MM.1S (cell line): ENCODE measurements at regions not wholly inside any gene's neighbourhood (a gene's known extent, or its start where the extent isn't known, plus 50 kb on each side); places are given as distances from the start of the nearest gene placed in this dataset.

Source experiments
- EZH2 ChIP-seq: fragments of 300-600 bp; sonication (generic); optimal IDR thresholded peaks from 2 replicates; pipeline ENCODE3; 2017; ENCODE audit warnings: low read depth, mild to moderate bottlenecking, antibody characterized with exemption, low read length, mixed read lengths
- TF ChIP-seq, protein P1 (sequence below): fragments of 300-600 bp; sonication (generic); IDR thresholded peaks from 2 replicates; pipeline ENCODE4 v1.5.1; 2016; ENCODE audit warnings: antibody characterized with exemption, low read length, mixed read lengths

GRCh38 chr4:45841791-45842190 lies 282.1 kb downstream of the GABRG1 start:
- TF ChIP-seq, protein P1, sequence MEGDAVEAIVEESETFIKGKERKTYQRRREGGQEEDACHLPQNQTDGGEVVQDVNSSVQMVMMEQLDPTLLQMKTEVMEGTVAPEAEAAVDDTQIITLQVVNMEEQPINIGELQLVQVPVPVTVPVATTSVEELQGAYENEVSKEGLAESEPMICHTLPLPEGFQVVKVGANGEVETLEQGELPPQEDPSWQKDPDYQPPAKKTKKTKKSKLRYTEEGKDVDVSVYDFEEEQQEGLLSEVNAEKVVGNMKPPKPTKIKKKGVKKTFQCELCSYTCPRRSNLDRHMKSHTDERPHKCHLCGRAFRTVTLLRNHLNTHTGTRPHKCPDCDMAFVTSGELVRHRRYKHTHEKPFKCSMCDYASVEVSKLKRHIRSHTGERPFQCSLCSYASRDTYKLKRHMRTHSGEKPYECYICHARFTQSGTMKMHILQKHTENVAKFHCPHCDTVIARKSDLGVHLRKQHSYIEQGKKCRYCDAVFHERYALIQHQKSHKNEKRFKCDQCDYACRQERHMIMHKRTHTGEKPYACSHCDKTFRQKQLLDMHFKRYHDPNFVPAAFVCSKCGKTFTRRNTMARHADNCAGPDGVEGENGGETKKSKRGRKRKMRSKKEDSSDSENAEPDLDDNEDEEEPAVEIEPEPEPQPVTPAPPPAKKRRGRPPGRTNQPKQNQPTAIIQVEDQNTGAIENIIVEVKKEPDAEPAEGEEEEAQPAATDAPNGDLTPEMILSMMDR, result no peak
- no peak for TF ChIP-seq EZH2
